Right hindlimb (tissue), 1 donor: ENCODE measurements at regions not wholly inside any gene's neighbourhood (a gene's known extent, or its start where the extent isn't known, plus 50 kb on each side); places are given as distances from the start of the nearest gene placed in this dataset.

Experiments used
- DNase-seq: peaks from one replicate; pipeline ENCODE4 v3.0.0-alpha.2; 2018

DNA sequence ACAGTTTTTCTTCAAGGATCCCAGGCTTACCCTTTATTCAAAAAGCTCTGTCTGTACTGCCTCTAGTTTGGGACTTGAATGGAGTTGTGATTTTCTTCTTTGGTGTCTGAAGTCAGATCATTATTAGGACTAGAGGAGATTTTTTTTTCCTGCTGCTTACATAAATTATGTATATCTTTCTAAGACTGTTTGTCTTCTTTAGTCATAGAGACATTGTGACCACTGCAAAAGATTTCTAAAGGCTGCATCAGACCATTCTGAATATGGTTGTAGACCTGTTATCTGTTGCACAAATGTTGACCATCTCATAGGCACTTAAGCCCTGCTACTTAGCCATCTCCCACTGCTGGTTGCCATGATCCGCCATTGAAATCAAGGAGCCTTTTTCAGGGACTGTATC, 238.5 kb upstream of the SMARCA2 start:
- no peak for DNase-seq

DNA sequence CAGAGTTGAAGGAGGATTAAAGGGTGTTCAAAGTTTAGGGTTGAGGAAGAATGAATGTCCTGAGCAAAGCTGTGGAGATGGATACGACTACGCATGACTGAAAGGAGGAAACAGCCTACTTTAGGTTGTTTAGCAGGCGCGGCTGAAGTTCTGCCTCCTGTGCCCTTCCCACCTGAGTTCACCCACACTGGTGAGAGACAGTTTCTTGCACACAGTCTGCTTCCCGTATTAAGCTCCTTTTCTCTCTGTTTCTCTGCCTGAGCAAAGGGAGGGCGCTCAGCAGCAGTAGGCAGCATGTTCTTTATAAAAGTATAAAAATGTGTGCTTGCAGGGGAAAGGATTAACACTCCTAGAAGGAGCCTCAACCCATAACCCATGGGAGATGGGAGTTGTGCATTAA, 224.0 kb upstream of the SMARCA2 start:
- DNase-seq, result no peak

DNA sequence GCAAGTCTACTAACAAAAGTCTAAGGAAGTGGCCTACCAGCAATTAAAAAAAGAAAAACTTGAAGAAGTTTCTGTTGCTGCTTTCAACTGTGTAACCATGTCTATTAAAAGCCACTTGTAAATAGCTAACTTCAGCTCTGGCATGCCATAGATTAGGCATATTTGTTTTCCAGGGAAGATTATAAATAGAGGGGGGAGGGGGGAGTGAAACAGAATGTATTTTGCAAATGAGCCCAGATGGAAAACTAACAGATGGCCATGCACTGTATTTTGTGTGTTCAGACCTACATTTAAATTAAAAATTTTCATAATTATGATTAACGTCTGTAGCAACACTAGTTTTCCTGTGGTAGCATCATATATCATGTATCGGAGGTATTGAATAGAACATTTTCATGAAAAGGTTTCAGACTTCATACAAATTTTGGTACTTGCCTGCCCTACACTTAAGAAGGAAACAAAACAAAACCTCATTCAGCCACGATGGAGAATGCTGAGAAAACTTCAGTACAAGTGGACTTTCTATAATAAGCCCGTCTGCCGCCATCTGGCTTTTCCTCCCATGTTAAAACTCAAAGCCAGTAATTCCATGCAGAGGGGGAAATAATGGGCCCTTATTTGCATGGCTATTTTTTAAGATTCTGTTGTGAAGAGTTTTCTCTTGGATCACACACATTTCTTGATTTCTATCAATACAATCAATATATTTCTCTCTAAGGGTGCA, 220.4 kb upstream of the SMARCA2 start:
- DNase-seq, result no peak

DNA sequence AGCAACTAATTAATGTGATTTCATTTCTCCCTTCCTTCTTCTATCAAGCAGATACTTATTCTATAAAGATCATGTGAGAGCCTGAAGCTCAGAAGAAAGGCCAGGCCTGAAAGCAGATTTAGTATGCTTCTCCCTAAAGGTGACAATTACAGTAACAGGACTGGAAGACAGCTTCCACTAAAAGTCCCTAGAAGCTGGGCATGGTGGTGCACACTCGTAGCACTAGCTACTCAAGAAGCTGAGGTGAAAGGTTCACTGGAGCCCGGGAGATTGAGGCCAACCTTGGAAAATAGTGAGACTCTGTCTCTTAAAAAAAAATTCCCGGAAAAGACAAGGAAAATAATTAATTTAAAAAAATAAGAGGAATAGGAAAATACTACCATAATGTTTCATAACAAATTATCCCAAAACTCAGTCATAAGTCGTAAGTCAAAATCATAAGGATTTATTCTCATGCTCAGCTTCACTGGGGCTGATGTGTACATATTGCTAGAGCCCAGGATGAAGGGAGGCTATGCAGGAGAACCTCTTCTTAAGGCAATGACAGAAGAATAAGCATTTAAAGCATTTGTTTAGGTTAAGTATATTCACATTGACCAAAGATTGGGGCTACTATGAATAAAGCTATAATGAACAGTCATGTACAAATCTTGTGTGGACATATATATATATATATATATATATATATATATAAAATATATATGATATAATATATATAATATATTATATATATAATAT, 210.8 kb upstream of the SMARCA2 start:
- no peak for DNase-seq

DNA sequence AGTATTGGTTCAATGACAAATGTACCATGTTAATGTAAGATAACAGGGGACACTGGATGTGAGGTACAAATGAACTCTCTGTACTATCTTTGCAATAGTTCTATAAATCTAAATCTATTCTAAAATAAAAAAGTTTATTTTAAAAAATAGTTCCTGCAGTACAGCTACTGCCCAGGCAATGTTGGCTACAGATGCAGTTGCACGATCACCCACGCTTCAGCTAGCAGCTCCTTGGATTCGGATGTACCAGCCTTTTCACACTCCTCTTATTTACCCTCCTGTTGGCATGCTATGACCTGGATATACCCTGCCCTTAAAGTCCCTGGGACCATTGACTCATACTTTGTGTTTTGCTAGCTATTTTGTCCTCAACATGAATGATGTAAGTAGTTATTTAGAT, 185.4 kb upstream of the SMARCA2 start:
- DNase-seq, result no peak

DNA sequence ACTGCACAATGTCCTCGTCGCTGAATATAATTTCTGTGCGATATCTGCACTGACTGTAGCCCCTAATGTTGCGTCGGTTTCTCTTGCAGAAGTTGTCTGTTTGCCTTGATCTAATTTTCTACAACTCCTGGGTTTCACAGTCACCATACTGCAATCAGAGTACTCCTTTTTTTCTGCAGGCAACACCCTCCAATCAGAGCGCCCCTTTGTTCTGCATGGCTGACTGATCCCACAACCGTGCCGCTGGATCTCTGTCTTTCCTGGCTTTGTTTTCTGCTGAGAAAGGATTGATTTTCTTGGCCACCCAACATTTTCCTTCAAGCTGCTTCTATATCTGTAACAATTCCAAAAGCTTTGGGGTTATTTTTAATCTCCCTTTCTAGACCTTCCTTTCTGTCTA, 182.2 kb upstream of the SMARCA2 start:
- DNase-seq, result no peak

DNA sequence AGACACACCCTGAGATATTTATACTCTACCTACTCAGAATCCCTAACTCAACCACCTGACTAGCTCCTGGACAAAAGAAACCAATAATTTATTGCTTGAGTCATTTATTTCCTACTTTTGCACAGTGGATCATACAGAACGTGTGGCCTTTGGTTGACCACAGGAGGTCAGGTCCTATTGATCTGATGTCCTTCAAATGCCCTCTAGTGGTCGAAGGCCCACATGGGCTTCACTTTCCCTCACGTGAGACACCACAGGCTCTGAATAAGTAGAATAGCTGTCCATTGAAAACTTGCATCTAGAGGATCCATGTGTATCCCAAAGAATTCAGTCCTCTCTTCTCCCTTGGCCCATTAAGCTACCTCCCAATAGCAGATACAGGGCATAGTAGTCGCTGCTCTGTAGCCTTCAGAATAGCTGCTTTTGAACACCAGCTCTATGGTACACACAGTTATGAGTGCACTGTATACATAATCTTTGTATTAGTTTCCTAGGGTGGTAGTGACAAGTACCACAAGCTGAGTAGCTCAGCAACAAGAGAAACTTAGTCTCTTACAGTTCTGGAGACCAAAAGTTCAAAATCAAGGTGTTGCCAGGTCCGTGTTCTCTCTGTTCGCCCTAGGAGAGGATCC, 177.6 kb upstream of the SMARCA2 start:
- DNase-seq, result peak; percentile 45

DNA sequence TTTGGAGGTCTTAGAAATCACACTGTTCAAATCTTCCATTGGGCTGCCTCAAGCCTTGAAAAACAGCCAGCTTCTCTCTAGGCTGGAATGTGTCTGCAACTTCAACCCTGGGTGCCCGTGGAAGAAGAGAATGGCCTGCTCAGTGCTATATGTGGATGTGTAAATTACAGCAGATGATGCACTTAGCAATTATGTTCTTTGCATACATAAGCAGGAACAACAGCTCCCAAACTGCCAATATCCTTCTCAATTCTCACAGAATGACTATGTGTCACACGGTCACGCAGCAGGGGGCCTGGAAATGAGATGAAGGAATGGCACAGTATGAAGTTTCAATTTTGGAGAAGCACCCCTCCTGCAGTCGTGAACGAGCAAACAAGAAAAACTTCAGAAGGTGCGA, 175.2 kb upstream of the SMARCA2 start:
- DNase-seq, result no peak

DNA sequence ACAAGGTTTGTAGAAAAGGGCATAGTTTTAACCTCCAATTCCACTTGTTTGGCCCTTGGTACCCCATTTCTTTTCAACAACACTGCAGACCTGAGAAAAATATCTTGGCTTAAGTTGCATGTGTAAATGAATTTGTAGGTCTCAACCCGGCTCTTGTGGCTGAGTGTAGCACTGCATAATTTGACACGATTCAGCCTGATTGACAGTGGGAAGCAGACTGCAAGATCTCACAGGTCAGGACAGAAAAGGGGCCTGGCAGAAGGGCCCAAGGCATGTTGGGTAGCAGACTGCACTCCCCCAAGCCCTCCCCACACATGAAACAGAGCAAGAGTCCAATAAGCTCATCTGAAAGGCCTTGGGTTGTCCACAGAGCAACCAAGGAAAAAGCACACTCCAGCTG, 169.7 kb upstream of the SMARCA2 start:
- no peak for DNase-seq

DNA sequence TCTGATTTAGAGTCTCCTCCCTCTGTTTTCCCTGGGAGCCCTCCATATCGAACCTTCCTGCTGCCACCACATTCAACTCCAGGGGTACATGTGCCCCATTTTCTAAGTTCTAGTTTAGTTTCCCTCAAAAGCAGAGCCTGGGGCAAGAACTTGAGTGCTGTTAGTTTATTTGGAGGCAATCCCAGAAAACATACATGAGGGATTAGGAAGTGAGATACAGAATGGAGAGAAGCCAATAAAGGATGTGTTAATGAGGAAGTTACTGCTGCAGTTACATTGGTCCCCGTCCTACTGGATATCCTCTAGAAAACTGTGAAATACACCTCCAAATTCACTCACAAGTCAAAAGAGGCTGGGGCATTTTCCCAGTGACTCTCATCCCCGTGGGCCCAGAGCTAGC, 159.4 kb upstream of the SMARCA2 start:
- DNase-seq, result no peak

DNA sequence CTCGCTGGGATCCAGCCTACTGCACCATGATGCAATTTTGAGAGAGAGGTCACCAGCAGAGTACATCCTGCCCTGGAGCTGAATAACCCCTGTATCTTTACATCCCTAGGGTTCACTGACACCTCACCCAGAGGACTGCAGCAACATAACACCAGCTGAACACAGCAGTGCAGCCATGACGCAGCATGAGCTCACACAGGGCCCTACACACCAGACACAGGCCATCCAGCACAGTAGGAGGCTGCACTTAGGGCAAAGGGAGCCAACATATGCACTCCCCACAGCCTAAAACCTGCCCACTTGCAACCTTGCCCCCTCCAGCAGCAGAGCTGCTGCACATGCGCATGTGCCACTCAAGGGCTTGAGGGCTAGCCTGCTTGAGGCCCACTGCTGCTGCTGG, 157.3 kb upstream of the SMARCA2 start:
- no peak for DNase-seq

DNA sequence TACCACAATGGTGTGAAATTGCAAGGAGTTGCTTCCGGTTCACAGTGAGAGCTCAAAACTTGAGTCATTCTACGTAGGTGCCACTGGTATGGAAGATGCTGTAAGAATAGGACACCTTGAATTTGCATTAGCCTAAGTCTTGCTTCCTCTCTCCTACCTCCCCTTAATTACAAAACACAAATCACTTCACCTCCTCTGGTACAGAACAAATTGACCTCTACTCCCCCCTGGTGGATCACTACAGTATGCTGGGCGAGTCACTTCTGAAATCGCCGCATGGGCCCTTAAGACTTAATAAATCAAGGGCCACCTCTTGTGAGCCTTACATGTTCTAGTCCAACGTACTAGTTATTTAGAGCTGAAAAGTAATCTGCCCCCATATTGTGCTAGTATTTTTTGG, 145.3 kb upstream of the SMARCA2 start:
- DNase-seq, result no peak

DNA sequence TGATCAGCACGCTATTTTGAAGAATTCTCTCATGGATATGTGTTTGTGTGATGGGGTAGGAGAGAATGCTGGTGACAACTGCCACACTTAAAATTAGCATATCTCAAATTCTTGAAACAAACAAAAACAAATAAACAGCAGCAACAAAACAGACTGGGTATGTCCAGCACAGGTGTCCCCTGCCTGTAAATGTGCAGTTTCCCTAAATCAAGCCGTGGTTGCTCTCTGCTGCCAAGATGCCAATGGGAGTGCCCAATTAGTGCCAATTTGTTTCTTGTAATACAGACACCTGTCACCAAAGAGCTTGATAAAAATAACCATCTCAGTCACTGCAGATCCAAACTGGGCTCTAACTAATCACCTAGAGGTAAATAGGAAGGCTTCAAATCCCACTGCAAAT, 144.2 kb upstream of the SMARCA2 start:
- DNase-seq, result no peak

DNA sequence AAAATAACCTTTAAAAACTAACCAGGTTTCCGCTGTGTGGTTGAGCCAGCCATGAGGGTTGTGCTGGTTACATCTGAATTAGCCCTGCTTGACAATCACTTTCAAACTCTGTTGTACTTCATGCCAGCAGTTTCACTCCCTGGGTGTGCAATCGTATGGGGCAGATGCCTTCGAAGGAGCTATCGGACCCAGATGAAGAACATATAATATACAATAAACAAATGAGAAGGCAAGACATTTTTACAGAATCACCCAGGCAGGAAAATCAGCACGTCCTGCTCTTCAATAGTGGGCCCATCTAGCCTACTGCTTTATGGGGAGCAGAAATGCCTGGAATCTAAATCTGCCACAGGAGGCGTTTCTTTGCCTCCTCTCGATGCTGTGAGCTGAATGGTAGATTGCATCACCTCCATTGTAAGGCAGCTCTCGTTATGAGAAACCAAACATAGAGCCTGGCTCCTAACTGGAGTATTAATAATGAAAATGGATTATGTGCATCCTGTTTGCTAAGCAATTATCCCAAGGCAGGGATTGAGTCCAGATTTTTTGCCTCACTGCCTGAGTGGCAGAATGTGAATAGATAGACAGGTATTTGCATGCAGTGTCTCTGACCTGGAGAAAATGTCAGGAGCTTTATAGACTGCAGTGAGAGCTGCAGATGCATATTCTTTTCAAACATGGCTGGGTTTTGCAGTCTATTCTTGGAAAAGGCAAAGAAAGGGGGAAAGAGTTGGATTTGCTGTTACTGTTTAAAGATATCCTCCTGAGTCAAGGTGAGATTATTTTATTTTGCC, 143.3 kb upstream of the SMARCA2 start:
- DNase-seq, result no peak

DNA sequence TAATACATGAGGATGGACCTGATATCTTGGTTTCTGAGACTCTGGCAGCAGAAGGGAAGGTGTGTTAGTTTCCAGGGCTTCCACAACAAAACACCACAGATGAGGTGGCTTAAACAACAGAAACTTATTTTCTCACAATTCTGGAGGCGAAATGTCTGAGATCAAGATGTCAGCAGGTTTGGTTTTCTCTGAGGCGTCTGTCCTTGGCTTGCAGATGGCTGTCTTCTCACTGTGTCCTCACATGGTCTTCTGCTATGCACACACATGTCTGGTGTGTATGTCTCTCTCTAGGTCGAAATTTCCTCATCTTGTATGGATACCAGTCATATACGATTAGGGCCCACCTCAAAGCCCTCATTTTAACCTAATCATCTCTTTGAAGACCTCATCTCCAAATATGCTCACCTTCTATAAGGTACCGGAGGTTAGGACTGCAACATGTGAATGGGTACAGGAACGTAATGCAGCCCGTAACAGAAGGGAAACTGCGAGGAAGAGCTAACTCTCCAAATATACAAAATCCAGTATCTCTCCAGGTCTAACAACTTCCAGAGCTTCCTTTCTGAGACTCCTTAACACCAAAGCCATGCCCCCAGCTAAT, 139.8 kb upstream of the SMARCA2 start:
- no peak for DNase-seq

DNA sequence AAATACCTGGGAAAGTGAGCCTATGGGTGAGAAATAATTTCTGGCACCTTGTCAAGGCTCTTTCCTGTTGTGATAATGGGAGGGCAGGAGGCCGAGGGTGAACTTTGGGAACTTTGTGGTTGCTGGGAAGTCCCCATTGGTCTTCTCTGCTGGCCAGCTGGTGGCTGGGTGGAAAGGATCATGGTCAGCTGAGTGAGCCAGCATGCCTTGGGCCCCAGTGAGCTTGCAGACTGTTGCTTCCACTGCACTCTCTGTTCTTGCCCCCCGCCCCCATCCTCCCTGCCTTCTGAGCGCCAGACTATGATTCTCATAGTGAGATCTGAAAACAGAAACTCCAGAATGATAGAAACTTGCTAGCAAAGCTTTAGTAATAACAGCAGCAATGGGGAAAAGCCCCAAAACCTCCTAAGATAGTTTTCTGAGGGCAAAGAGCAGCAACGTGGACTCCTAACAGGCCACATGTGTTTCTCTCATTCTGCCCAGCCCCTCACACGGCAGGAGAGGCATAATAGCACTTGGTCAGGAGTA, 139.2 kb upstream of the SMARCA2 start:
- DNase-seq, result no peak

DNA sequence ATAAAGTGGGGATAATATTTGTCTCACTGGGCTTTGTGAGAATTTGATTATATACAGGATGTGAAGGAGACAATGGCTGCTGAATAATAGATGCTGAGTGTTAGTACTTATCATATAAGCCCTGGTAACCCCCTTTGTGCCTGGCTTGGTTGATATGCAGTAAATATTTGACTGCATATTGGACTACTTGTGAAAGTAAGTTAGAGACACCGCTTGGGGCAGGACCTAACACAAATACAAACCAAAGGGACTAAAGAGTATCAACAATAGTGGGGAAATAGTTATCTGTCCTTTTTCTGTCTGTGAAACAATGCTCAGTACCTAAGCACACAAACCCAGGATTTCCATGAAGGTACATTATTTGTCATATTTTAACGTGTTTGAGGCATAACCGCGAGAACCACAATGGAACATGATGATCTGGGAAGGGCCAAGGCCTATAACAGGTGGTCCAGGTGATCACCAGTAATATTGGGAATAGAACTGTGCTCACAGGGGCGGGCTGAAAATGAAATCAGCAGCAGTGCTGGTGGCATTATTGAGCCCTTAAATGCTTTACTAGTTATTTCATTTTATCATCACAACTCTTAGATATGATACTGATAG, 138.2 kb upstream of the SMARCA2 start:
- DNase-seq, result no peak

DNA sequence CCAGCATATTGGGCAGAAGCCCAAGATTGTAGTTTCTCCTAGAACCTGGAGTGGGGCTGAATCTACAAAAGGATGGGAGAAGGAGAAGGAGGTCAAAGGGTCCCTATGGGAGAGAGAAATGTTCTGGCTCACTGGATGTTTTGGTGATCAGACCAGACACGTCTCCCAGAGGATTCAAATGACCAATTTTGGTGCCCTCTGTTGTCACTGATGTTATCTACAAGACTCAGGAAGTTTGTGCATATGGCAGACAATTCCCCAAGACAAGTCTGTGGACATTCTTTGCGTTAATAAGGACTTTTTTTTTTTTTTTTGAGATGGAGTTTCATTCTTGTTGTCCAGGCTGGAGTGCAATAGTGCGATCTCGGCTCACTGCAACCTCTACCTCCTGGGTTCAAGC, 137.2 kb upstream of the SMARCA2 start:
- no peak for DNase-seq

DNA sequence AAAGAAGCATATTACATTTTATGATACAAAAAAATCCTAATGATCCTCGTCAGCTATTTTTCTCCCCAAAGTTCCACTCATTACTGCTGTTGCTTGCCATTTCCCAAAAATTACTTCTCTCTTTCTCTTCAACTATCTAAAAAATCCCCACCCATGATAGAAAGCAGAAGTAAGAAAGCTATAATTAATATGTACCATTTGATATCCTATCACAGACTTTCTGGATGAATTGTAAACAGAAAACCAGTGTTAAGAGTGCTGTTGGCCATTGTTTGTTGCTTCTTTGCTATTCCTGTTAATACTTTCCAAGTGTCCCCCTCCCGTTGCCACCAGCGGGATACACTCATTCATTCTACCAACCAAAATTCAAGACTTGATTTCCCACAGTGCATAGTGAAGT, 136.3 kb upstream of the SMARCA2 start:
- no peak for DNase-seq

DNA sequence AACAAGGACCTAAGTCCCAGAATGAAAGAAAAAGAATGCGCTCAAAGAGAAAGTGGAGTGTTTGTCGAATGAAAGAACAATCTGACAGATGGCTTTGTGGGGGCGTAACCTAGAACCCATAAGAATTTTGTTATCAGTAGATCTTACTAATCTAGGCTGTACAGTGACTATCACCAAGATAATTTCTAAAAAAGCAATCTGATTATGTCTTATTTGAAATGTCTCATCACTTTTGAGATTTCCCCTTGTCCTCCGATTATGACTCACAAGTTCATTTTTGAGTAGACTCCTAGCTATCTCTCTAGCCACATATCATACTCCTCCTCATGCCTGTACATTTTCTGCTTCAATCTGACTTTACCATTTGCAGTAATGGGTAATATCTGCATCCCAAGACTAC, 135.6 kb upstream of the SMARCA2 start:
- DNase-seq, result no peak

DNA sequence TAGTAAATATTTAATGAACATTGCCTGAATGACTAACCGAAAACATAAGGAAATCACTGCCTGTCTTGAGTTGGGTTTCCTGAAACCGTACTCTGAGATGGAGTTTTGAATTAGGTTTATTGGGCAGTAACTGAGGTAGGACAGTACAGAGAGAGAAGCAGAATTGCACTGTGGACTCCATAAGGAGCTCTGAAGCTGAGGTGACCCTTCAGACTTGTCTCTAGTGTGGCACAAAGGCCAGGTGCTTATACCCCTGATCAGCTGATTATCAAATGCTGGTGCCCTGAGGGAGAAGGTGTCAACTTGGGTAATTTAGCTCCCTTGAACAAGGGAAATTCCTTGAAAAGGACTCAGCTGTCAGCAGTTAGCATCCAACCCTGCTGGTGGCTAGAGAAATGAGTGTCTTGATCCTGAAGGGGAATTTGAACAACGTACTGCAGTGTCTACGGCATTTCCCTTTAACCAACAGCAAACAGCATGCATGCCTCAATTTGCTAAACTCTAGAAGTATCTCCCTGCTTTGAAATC, 135.0 kb upstream of the SMARCA2 start:
- no peak for DNase-seq

DNA sequence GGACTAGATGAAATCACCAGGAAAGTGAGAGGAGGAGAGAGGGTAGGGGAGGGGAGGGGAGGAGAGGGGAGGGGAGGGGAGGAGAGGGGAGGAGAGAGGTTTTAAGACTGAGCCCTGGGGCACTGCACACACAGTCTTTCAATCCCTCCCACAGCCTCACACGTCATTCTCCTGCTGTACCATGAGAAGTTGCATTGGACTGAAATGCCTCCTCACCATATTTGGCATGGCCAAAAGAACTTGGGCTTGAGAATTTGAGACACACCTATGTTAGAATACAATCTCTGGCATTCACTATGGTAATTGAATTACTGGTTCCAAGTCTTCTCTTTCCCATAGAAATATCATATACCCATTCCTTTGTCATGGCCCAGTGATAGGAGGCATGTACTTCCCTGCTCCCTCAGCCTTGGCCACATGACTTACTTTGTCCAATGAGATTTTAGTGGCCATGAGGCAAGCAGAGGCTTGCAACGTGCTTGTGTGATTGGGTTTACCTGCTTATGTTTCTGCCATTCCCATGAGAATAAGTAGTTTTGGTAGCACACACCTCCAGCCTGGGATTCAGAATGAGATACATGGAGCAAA, 133.3 kb upstream of the SMARCA2 start:
- DNase-seq, result no peak
